ENCODE measurements at regions not wholly inside any gene's neighbourhood (a gene's known extent, or its start where the extent isn't known, plus 50 kb on each side); places are given as distances from the start of the nearest gene placed in this dataset.

GRCh38 chr6:12608874-12609273, 107.7 kb upstream of the PHACTR1 start:
- Histone ChIP-seq H3K4me2 (ENCODE audit: low read length) (peak overlapping the region; percentile 67), H4K20me1 (ENCODE audit: insufficient read depth, low read length) (no peaks in the 10 kb centered on the region), H3K4me3 (ENCODE audit: low read length) (no peak overlapping the region), H3K9ac (ENCODE audit: low read length) (no peak overlapping the region), H3K79me2 (ENCODE audit: low read length) (no peaks in the 10 kb centered on the region), H3K27me3 (ENCODE audit: low read depth, low read length) (peaks cover 11% of the 10 kb centered on the region), H3K27ac (ENCODE audit: low read length) (no peak overlapping the region), H3K36me3 (replicated peaks; ENCODE audit: low read depth, low read length) (no peaks in the 10 kb centered on the region), H3K9me3 (ENCODE audit: insufficient read depth, low read length) (no peaks in the 10 kb centered on the region), H3K4me1 (ENCODE audit: low read length) (peaks cover 23% of the 10 kb centered on the region), H2AFZ (ENCODE audit: low read depth, low read length) (no peak overlapping the region)
- no peak for TF ChIP-seq EZH2phosphoT487 (IDR thresholded peaks at IDR 0.05; ENCODE audit: low read depth)
- TF ChIP-seq, protein P1, sequence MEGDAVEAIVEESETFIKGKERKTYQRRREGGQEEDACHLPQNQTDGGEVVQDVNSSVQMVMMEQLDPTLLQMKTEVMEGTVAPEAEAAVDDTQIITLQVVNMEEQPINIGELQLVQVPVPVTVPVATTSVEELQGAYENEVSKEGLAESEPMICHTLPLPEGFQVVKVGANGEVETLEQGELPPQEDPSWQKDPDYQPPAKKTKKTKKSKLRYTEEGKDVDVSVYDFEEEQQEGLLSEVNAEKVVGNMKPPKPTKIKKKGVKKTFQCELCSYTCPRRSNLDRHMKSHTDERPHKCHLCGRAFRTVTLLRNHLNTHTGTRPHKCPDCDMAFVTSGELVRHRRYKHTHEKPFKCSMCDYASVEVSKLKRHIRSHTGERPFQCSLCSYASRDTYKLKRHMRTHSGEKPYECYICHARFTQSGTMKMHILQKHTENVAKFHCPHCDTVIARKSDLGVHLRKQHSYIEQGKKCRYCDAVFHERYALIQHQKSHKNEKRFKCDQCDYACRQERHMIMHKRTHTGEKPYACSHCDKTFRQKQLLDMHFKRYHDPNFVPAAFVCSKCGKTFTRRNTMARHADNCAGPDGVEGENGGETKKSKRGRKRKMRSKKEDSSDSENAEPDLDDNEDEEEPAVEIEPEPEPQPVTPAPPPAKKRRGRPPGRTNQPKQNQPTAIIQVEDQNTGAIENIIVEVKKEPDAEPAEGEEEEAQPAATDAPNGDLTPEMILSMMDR (IDR thresholded peaks at IDR 0.05; ENCODE audit: low read depth, low read length) = no peak

DNA sequence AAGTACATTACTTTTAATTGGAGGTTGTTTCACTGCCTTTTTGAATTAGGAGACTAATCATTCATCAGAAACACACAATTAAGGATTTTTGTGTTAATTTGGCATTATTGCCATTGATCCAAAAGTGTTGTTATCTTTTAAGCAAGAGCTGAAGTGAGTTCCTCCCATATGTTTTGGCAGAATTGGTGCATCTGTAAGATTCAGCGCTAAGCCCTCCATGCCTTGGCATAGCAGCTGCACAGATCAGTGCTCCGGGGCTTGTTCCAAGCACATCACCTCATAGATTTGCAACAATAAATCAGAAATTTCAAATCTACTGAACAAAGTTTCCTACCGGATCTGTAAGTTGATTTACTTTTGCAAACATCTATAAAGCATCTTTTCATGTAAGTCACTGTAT, 106.8 kb upstream of the PHACTR1 start:
- no peaks in the 10 kb centered on the region for H3K9me3 ChIP-seq (ENCODE audit: insufficient read depth, low read length)
- H2AFZ ChIP-seq (ENCODE audit: low read depth, low read length) = no peak overlapping the region
- no peaks in the 10 kb centered on the region for H3K79me2 ChIP-seq (ENCODE audit: low read length)
- no peak overlapping the region for H3K9ac ChIP-seq (ENCODE audit: low read length)
- no peak overlapping the region for H3K4me3 ChIP-seq (ENCODE audit: low read length)
- TF ChIP-seq, protein P1 (IDR thresholded peaks at IDR 0.05; ENCODE audit: low read depth, low read length) = no peak
- TF ChIP-seq EZH2phosphoT487 (IDR thresholded peaks at IDR 0.05; ENCODE audit: low read depth) = no peak
- peaks cover 23% of the 10 kb centered on the region for H3K4me1 ChIP-seq (ENCODE audit: low read length)
- peaks cover 11% of the 10 kb centered on the region for H3K27me3 ChIP-seq (ENCODE audit: low read depth, low read length)
- H3K27ac ChIP-seq (ENCODE audit: low read length) = no peak overlapping the region
- H4K20me1 ChIP-seq (ENCODE audit: insufficient read depth, low read length) = no peaks in the 10 kb centered on the region
- no peak overlapping the region for H3K4me2 ChIP-seq (ENCODE audit: low read length)
- H3K36me3 ChIP-seq (replicated peaks; ENCODE audit: low read depth, low read length) = no peaks in the 10 kb centered on the region

- TF ChIP-seq EZH2phosphoT487 (IDR thresholded peaks at IDR 0.05; ENCODE audit: low read depth) = no peak
- TF ChIP-seq, protein P1 (IDR thresholded peaks at IDR 0.05; ENCODE audit: low read depth, low read length) = no peak
- Histone ChIP-seq H3K4me2 (ENCODE audit: low read length) (no peak overlapping the region), H3K9ac (ENCODE audit: low read length) (no peak overlapping the region), H3K27ac (ENCODE audit: low read length) (no peak overlapping the region), H3K9me3 (ENCODE audit: insufficient read depth, low read length) (no peaks in the 10 kb centered on the region), H3K27me3 (ENCODE audit: low read depth, low read length) (peaks cover 11% of the 10 kb centered on the region), H3K4me3 (ENCODE audit: low read length) (no peak overlapping the region), H3K4me1 (ENCODE audit: low read length) (peaks cover 20% of the 10 kb centered on the region), H2AFZ (ENCODE audit: low read depth, low read length) (no peak overlapping the region), H3K36me3 (replicated peaks; ENCODE audit: low read depth, low read length) (no peaks in the 10 kb centered on the region), H3K79me2 (ENCODE audit: low read length) (no peaks in the 10 kb centered on the region), H4K20me1 (ENCODE audit: insufficient read depth, low read length) (no peaks in the 10 kb centered on the region)
Measured at GRCh38 chr6:12610862-12611261, 105.7 kb upstream of the PHACTR1 start.

GRCh38 chr6:12613811-12614210, 102.8 kb upstream of the PHACTR1 start:
- Histone ChIP-seq H3K9ac (ENCODE audit: low read length) (no peak overlapping the region), H4K20me1 (ENCODE audit: insufficient read depth, low read length) (no peaks in the 10 kb centered on the region), H3K36me3 (replicated peaks; ENCODE audit: low read depth, low read length) (no peaks in the 10 kb centered on the region), H3K4me2 (ENCODE audit: low read length) (no peak overlapping the region), H3K79me2 (ENCODE audit: low read length) (no peaks in the 10 kb centered on the region), H3K27me3 (ENCODE audit: low read depth, low read length) (peaks cover 6% of the 10 kb centered on the region), H3K4me1 (ENCODE audit: low read length) (peaks cover under 1% of the 10 kb centered on the region), H3K27ac (ENCODE audit: low read length) (no peak overlapping the region), H3K4me3 (ENCODE audit: low read length) (no peak overlapping the region), H3K9me3 (ENCODE audit: insufficient read depth, low read length) (no peaks in the 10 kb centered on the region), H2AFZ (ENCODE audit: low read depth, low read length) (no peak overlapping the region)
- no peak for TF ChIP-seq EZH2phosphoT487 (IDR thresholded peaks at IDR 0.05; ENCODE audit: low read depth)
- TF ChIP-seq, protein P1 (IDR thresholded peaks at IDR 0.05; ENCODE audit: low read depth, low read length) = no peak
